IPS-15b (cell line): ENCODE measurements at regions not wholly inside any gene's neighbourhood (a gene's known extent, or its start where the extent isn't known, plus 50 kb on each side); places are given as distances from the start of the nearest gene placed in this dataset.
"Not testable (repeated sequence)": the region's sequence is repeated elsewhere in the genome, so short reads cannot be mapped to it uniquely, and the experiment has no call there.

Experiments
- H3K27me3 ChIP-seq: one replicate; pipeline ENCODE4 v1.6.1; 2013; ENCODE audit warnings: low read length; ENCODE audit not compliant: control insufficient read depth, insufficient read depth
- H3K36me3 ChIP-seq: one replicate; pipeline ENCODE4 v1.6.1; 2013; ENCODE audit warnings: low read length; ENCODE audit not compliant: control insufficient read depth, insufficient read depth
- H3K4me1 ChIP-seq: one replicate; pipeline ENCODE4 v1.6.1; 2013; ENCODE audit warnings: mild to moderate bottlenecking, low read length; ENCODE audit not compliant: control insufficient read depth, insufficient read depth
- H3K4me3 ChIP-seq: one replicate; pipeline ENCODE4 v1.5.1; 2013; ENCODE audit warnings: low read depth, low read length
- H3K9ac ChIP-seq: one replicate; pipeline ENCODE4 v1.6.1; 2013; ENCODE audit warnings: low read depth, mild to moderate bottlenecking, low read length
- H3K9me3 ChIP-seq: one replicate; pipeline ENCODE4 v1.6.1; 2013; ENCODE audit warnings: mild to moderate bottlenecking, low read length; ENCODE audit not compliant: control insufficient read depth, insufficient read depth

- Histone ChIP-seq H3K9me3 (no peaks in the 10 kb centered on the region), H3K4me3 (no peak overlapping the region), H3K9ac (no peak overlapping the region), H3K4me1 (no peaks in the 10 kb centered on the region), H3K36me3 (no peaks in the 10 kb centered on the region), H3K27me3 (no peaks in the 10 kb centered on the region)
Measured at GRCh38 chr5:12193536-12193935, 289.3 kb upstream of the CTNND2 start.

DNA sequence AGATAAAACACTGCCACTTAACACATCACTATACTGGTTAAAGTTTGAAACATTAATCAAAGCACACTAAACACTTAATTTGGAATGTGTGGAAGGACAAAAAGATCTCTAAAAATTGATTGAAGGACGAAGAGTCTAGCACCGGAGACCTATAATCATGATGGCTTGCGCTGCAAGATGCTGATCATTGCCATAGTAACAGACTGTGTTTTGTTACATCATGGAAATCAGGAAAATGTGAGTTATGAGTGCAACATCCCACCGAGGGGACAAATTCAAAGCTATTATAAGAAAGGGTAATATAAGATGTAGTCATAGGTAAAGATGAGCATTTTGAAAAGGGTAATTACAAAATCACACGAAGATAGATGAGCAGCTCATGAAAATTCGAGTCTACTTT is 278.8 kb upstream of the CTNND2 start:
- no peak overlapping the region for H3K4me3 ChIP-seq
- H3K36me3 ChIP-seq, result no peaks in the 10 kb centered on the region
- no peaks in the 10 kb centered on the region for H3K27me3 ChIP-seq
- no peaks in the 10 kb centered on the region for H3K4me1 ChIP-seq
- no peaks in the 10 kb centered on the region for H3K9me3 ChIP-seq
- no peak overlapping the region for H3K9ac ChIP-seq

- H3K4me1 ChIP-seq, result peaks cover 18% of the 10 kb centered on the region
- no peaks in the 10 kb centered on the region for H3K36me3 ChIP-seq
- no peak overlapping the region for H3K9ac ChIP-seq
- H3K27me3 ChIP-seq, result no peaks in the 10 kb centered on the region
- H3K9me3 ChIP-seq, result no peaks in the 10 kb centered on the region
- H3K4me3 ChIP-seq, result no peak overlapping the region
Measured at GRCh38 chr5:12177851-12178250, 273.6 kb upstream of the CTNND2 start.

DNA sequence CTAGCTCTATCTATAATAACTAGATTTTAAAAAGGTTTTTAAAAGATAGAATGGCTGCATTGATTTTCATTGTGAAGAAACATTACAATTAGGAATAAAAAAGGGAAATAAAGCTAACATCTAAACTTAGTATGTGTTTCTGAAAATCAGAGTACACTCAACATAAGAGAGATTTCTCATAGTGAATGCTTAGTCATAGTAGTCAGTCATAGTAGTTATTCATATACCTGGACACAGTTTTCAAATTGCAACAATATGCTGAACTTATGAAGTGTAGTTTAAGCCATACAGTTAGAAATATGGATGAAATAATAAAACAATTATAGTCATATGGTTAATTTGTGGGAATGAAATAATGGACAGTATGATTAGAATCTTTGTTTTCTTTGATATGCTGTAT is 273.0 kb upstream of the CTNND2 start:
- H3K9ac ChIP-seq, result no peak overlapping the region
- H3K4me1 ChIP-seq, result peaks cover 18% of the 10 kb centered on the region
- H3K36me3 ChIP-seq, result no peaks in the 10 kb centered on the region
- no peak overlapping the region for H3K4me3 ChIP-seq
- no peaks in the 10 kb centered on the region for H3K9me3 ChIP-seq
- no peaks in the 10 kb centered on the region for H3K27me3 ChIP-seq

DNA sequence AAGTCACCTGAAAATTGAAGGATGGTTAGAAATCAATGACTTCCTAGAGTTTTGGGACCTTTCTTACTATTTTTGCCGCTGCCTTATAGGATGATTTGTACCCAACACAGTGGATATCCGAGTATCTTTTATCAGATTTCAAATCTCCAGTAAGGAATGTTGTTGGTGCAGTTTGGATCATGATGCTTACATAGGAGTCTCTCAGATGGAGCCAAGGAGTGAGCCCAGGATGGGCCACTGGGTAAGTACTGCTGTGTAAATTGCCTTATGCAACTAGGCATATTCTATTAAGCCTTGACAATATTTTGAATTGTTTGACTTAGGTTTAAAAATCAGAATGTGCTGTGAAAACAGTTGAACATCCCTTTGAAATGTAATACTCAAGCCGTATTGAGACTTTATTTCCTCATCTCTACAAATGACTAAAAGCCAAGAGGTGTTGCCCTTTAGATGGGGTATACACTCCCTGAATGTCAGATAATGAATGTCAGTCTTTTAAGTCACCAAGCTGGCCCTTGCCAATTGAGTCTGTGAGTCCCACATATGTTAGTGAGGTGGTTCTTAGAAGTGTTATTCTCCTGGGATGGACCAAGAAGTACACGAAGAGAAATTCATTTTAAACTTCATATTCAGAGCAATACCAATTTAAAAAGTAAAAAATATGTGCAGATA is 271.8 kb upstream of the CTNND2 start:
- Histone ChIP-seq H3K36me3 (no peaks in the 10 kb centered on the region), H3K9ac (no peak overlapping the region), H3K4me3 (no peak overlapping the region), H3K4me1 (peaks cover 18% of the 10 kb centered on the region), H3K27me3 (no peaks in the 10 kb centered on the region), H3K9me3 (no peaks in the 10 kb centered on the region)

DNA sequence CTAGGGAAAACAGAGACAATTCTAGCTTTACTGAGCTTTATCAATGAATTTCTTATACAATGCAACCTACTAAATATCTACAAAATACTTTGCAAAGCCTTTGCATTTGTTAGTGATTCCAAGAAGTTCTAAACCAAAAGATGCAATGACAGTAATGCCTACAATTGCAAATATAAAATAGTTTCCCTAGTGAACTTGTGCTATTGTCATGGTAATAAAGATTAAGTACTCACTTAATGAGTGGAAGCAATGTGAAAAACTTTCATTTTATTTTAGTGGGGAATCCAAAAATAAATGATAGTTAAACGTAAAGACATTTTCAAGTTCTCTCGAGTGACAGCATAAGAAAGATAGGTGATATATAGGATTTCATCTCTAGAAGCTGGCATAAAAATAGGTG is 270.5 kb upstream of the CTNND2 start:
- Histone ChIP-seq H3K9me3 (no peaks in the 10 kb centered on the region), H3K4me3 (no peak overlapping the region), H3K9ac (no peak overlapping the region), H3K4me1 (peaks cover 18% of the 10 kb centered on the region), H3K36me3 (no peaks in the 10 kb centered on the region), H3K27me3 (no peaks in the 10 kb centered on the region)

GRCh38 chr5:12169536-12169935 is 265.3 kb upstream of the CTNND2 start:
- H3K4me3 ChIP-seq, result no peak overlapping the region
- no peaks in the 10 kb centered on the region for H3K36me3 ChIP-seq
- no peaks in the 10 kb centered on the region for H3K27me3 ChIP-seq
- H3K9me3 ChIP-seq, result no peaks in the 10 kb centered on the region
- H3K4me1 ChIP-seq, result peaks cover 8% of the 10 kb centered on the region
- no peak overlapping the region for H3K9ac ChIP-seq

DNA sequence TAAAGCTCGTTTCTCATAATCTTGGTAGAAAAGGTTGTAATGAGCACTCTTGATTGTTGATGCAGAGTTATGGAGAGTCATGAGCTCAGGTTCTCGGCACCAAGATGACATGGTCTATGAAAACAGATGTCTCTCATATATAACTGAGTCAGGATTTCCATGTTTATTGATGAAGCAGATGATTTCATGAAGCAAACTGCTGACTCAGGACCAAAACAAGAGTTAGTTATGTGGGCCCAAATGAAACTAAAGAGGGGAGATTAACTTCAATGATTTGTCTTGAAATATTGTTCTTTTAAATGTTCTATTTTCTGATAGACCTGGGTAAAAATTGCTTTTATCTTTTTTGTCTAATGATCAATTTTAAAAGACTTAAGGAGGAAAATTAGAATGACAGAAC is 258.6 kb upstream of the CTNND2 start:
- H3K9ac ChIP-seq, result no peak overlapping the region
- H3K36me3 ChIP-seq, result no peaks in the 10 kb centered on the region
- no peak overlapping the region for H3K4me3 ChIP-seq
- no peaks in the 10 kb centered on the region for H3K27me3 ChIP-seq
- H3K4me1 ChIP-seq, result no peaks in the 10 kb centered on the region
- H3K9me3 ChIP-seq, result no peaks in the 10 kb centered on the region

- Histone ChIP-seq H3K9me3 (no peaks in the 10 kb centered on the region), H3K4me1 (no peaks in the 10 kb centered on the region), H3K4me3 (no peak overlapping the region), H3K27me3 (no peaks in the 10 kb centered on the region), H3K36me3 (no peaks in the 10 kb centered on the region), H3K9ac (no peak overlapping the region)
Measured at GRCh38 chr5:12147513-12147912, 243.3 kb upstream of the CTNND2 start.

GRCh38 chr5:12141496-12141895 is 237.2 kb upstream of the CTNND2 start:
- Histone ChIP-seq H3K36me3 (no peaks in the 10 kb centered on the region), H3K9me3 (no peaks in the 10 kb centered on the region), H3K9ac (no peak overlapping the region), H3K27me3 (no peaks in the 10 kb centered on the region), H3K4me3 (no peak overlapping the region), H3K4me1 (no peaks in the 10 kb centered on the region)

DNA sequence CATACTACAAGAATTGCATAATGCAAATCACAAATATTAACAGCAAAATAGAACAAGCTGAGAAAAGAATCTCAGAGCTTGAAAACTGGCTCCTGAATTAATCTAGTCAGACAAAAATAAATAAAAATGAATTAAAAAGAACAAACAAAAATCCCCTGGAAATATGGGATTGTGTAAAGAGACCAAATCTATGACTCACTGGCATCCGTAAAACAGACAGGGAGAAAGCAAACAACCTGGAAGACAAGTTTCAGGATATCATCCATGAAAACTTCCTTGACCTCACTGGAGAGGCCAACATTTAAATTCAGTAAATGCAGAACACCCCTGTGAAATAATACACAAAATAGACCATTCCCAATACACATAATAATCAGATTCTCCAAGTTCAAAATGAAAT is 229.3 kb upstream of the CTNND2 start:
- Histone ChIP-seq H3K27me3 (no peaks in the 10 kb centered on the region), H3K9me3 (no peaks in the 10 kb centered on the region), H3K4me1 (no peaks in the 10 kb centered on the region), H3K36me3 (no peaks in the 10 kb centered on the region), H3K9ac (no peak overlapping the region), H3K4me3 (no peak overlapping the region)

- H3K27me3 ChIP-seq, H3K9ac ChIP-seq, H3K9me3 ChIP-seq, H3K4me3 ChIP-seq, H3K36me3 ChIP-seq, H3K4me1 ChIP-seq: not testable (repeated sequence)
Measured at GRCh38 chr5:12131020-12131419, 226.8 kb upstream of the CTNND2 start.
